SIG-M5 (cell line): ENCODE measurements at regions not wholly inside any gene's neighbourhood (a gene's known extent, or its start where the extent isn't known, plus 50 kb on each side); places are given as distances from the start of the nearest gene placed in this dataset.
A peak's percentile ranks its signal among the peaks of the same experiment; 100 is the strongest.

Experiments used
- DNase-seq: peaks from one replicate; lab custom pipeline; 2025; lab: John Stamatoyannopoulos, UW

GRCh38 chr1:243916160-243916559 is 66.1 kb upstream of the AKT3 start:
- no peak for DNase-seq

- no peak for DNase-seq
These were observed 62.3 kb upstream of the AKT3 start for GRCh38 chr1:243912347-243912746.

DNA sequence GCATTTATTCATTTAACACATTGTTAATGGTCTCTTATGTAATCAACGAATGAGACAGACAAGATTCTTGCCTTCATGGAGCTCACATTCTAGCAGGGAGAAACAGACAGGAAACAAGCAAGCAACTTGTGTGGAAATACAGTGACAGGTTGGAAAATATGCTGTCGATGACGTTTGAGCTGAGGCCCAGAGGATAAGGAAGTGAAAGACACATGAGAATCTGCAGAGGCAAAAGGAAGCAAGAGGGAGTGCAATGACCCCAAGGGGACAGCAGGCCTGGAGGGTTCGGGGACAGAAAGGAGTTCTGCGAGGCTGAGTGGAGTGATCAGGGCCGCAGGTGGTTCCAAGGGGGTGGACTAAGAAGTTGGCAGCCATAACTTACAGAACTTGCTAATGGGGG is 60.6 kb upstream of the AKT3 start:
- peak; percentile 18 for DNase-seq

DNA sequence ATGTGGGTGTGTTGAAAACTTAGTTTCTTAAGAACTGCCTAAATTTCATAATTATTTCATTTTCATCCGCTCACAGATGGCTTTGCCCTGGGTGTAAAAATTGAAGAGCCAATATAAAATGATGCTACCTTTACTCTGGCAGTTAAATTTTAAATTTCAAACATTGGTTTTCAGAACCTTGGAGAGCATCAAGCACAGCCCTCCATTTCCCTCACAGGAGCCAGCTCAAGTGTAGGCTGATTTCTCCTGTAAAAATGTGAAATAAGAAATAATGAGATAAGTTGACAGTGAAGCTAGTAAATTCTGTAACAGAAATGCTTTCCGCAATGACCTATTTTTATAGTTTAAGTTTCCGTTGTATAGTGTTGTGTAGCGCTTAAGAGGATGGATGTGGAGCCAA is 53.9 kb upstream of the AKT3 start:
- DNase-seq, result no peak

- DNase-seq, result no peak
These were observed 53.0 kb upstream of the AKT3 start for GRCh38 chr1:243903041-243903440.

- no peak for DNase-seq
These were observed 52.1 kb upstream of the AKT3 start for GRCh38 chr1:243902100-243902499.
